Astrocyte (in vitro differentiated cells and primary cell): ENCODE measurements at regions not wholly inside any gene's neighbourhood (a gene's known extent, or its start where the extent isn't known, plus 50 kb on each side); places are given as distances from the start of the nearest gene placed in this dataset.

ENCODE experiments used
- CTCF ChIP-seq: IDR thresholded peaks from 2 replicates; pipeline ENCODE4 v1.5.1; 2011; ENCODE audit warnings: low read depth, mild to moderate bottlenecking, inconsistent platforms, low read length, moderate library complexity; ENCODE audit not compliant: insufficient read depth
- EZH2 ChIP-seq: IDR thresholded peaks from 2 replicates; pipeline ENCODE4 v1.6.1; 2012; ENCODE audit warnings: mild to moderate bottlenecking, low read length, inconsistent platforms; ENCODE audit not compliant: insufficient read depth

GRCh38 chr17:56028837-56029236, 124.4 kb upstream of the ANKFN1 start:
- TF ChIP-seq CTCF (no peak), EZH2 (no peak)
